ENCODE measurements at regions not wholly inside any gene's neighbourhood (a gene's known extent, or its start where the extent isn't known, plus 50 kb on each side); places are given as distances from the start of the nearest gene placed in this dataset.

GRCh38 chr3:24968036-24968435 is 460.0 kb upstream of the RARB start:
- Histone ChIP-seq H3K27ac (ENCODE audit: extremely low read depth, low read depth, low read length) (no peak overlapping the region), H3K27me3 (ENCODE audit: control insufficient read depth in 2 of 2, insufficient read depth in 2 of 2, low read length in 2 of 2) (no peaks in the 10 kb centered on the region), H3K4me3 (no peak overlapping the region), H3K9ac (ENCODE audit: insufficient read depth in 1 of 2, low read depth in 2 of 2, low read length in 2 of 2) (no peak overlapping the region), H3K36me3 (ENCODE audit: control insufficient read depth, insufficient read depth, low read length) (no peaks in the 10 kb centered on the region), H4K20me1 (replicated peaks; ENCODE audit: control insufficient read depth, insufficient read depth, low read length) (no peaks in the 10 kb centered on the region), H3K9me1 (ENCODE audit: control insufficient read depth, insufficient read depth, low read length) (no peaks in the 10 kb centered on the region), H3K79me2 (ENCODE audit: control insufficient read depth, insufficient read depth, low read length) (no peaks in the 10 kb centered on the region), H3K9me3 (replicated peaks; ENCODE audit: control insufficient read depth, insufficient read depth, low read depth, low read length) (no peaks in the 10 kb centered on the region), H3K4me2 (ENCODE audit: insufficient read depth, low read length) (no peak overlapping the region), H3K4me1 (replicated peaks in 1 of 2; ENCODE audit: control insufficient read depth in 2 of 2, insufficient read depth in 2 of 2, low read length in 2 of 2) (no peaks in the 10 kb centered on the region), H2AFZ (ENCODE audit: low read depth, low read length) (no peak overlapping the region)
- DNase-seq (ENCODE audit: extremely low read depth in 1 of 4, low spot score in 3 of 4) (no peak), ATAC-seq (no peak), FAIRE-seq (no peak)
- CTCF ChIA-PET (ENCODE audit: low intra/inter-chr PET ratio), result no interaction called here
- 0% methylated on average over 1 of the region's 1 CpG for WGBS (ENCODE audit: insufficient coverage, low coverage, missing lambda C conversion rate)
- BruUV-seq (replicated peaks), result no TSS peak
- intact Hi-C loops (cut with micrococcal nuclease) (no loop called here), in situ Hi-C loops (cut with MboI) (no loop called here)
- POLR2A ChIA-PET, result no interaction called here
- TF ChIP-seq HIVEP1 (CRISPR knock-in tag; IDR thresholded peaks at IDR 0.05) (no peak), ZNF696 (CRISPR knock-in tag; conservative IDR thresholded peaks at IDR 0.05) (no peak), ESRRA (IDR thresholded peaks at IDR 0.05; ENCODE audit: borderline replicate concordance, low read depth) (no peak), C11orf30 (IDR thresholded peaks at IDR 0.05; ENCODE audit: low read depth) (no peak), CTBP1 (IDR thresholded peaks at IDR 0.05; ENCODE audit: borderline replicate concordance) (no peak), ZNF146 (CRISPR knock-in tag; IDR thresholded peaks at IDR 0.05; ENCODE audit: unreplicated experiment) (no peak), KDM1A (IDR thresholded peaks at IDR 0.05) (no peak), HEY1 (CRISPR knock-in tag; IDR thresholded peaks at IDR 0.05; ENCODE audit: borderline replicate concordance) (no peak), USF2 (CRISPR knock-in tag; IDR thresholded peaks at IDR 0.05) (no peak), TAL1 (IDR thresholded peaks at IDR 0.05) (no peak)

Measured in K562 (cell line).